ENCODE measurements at regions not wholly inside any gene's neighbourhood (a gene's known extent, or its start where the extent isn't known, plus 50 kb on each side); places are given as distances from the start of the nearest gene placed in this dataset.
"Not testable (repeated sequence)": the region's sequence is repeated elsewhere in the genome, so short reads cannot be mapped to it uniquely, and the experiment has no call there.

GRCh38 chr1:83479591-83480239 lies 519.2 kb downstream of the TTLL7 start:
- not testable (repeated sequence) for DNase-seq (ENCODE audit: low read depth in 1 of 2, low spot score in 1 of 2)

GRCh38 chr1:83478127-83478526 lies 520.8 kb downstream of the TTLL7 start:
- DNase-seq (ENCODE audit: low read depth in 1 of 2, low spot score in 1 of 2), result not testable (repeated sequence)

- not testable (repeated sequence) for DNase-seq (ENCODE audit: low read depth in 1 of 2, low spot score in 1 of 2)
Observed at GRCh38 chr1:83476518-83476917, 522.4 kb downstream of the TTLL7 start.

- not testable (repeated sequence) for DNase-seq (ENCODE audit: low read depth in 1 of 2, low spot score in 1 of 2)
Observed at GRCh38 chr1:83474946-83475345, 524.0 kb downstream of the TTLL7 start.

GRCh38 chr1:83473986-83474385 lies 524.9 kb downstream of the TTLL7 start:
- DNase-seq (ENCODE audit: low read depth in 1 of 2, low spot score in 1 of 2), result not testable (repeated sequence)

- DNase-seq (ENCODE audit: low read depth in 1 of 2, low spot score in 1 of 2), result not testable (repeated sequence)
Observed at GRCh38 chr1:83472066-83472465, 526.9 kb downstream of the TTLL7 start.

GRCh38 chr1:83471272-83471671 lies 527.7 kb downstream of the TTLL7 start:
- not testable (repeated sequence) for DNase-seq (ENCODE audit: low read depth in 1 of 2, low spot score in 1 of 2)

- not testable (repeated sequence) for DNase-seq (ENCODE audit: low read depth in 1 of 2, low spot score in 1 of 2)
Observed at GRCh38 chr1:83468336-83468735, 530.6 kb downstream of the TTLL7 start.

- not testable (repeated sequence) for DNase-seq (ENCODE audit: low read depth in 1 of 2, low spot score in 1 of 2)
Observed at GRCh38 chr1:83457735-83458248, 541.1 kb downstream of the TTLL7 start.

- not testable (repeated sequence) for DNase-seq (ENCODE audit: low read depth in 1 of 2, low spot score in 1 of 2)
Observed at GRCh38 chr1:83457281-83457680, 541.7 kb downstream of the TTLL7 start.

- not testable (repeated sequence) for DNase-seq (ENCODE audit: low read depth in 1 of 2, low spot score in 1 of 2)
Observed at GRCh38 chr1:83455753-83456152, 543.2 kb downstream of the TTLL7 start.

GRCh38 chr1:83445873-83446272 lies 553.1 kb downstream of the TTLL7 start:
- not testable (repeated sequence) for DNase-seq (ENCODE audit: low read depth in 1 of 2, low spot score in 1 of 2)

- not testable (repeated sequence) for DNase-seq (ENCODE audit: low read depth in 1 of 2, low spot score in 1 of 2)
Observed at GRCh38 chr1:83442412-83442811, 556.5 kb downstream of the TTLL7 start.

GRCh38 chr1:83440586-83440985 lies 558.3 kb downstream of the TTLL7 start:
- DNase-seq (ENCODE audit: low read depth in 1 of 2, low spot score in 1 of 2), result not testable (repeated sequence)

GRCh38 chr1:83440021-83440420 lies 558.9 kb downstream of the TTLL7 start:
- not testable (repeated sequence) for DNase-seq (ENCODE audit: low read depth in 1 of 2, low spot score in 1 of 2)

- DNase-seq (ENCODE audit: low read depth in 1 of 2, low spot score in 1 of 2), result not testable (repeated sequence)
Observed at GRCh38 chr1:83438316-83438715, 560.6 kb downstream of the TTLL7 start.

GRCh38 chr1:83435336-83435735 lies 563.6 kb downstream of the TTLL7 start:
- not testable (repeated sequence) for DNase-seq (ENCODE audit: low read depth in 1 of 2, low spot score in 1 of 2)

GRCh38 chr1:83427566-83427965 lies 571.4 kb downstream of the TTLL7 start:
- DNase-seq (ENCODE audit: low read depth in 1 of 2, low spot score in 1 of 2), result not testable (repeated sequence)

- DNase-seq (ENCODE audit: low read depth in 1 of 2, low spot score in 1 of 2), result not testable (repeated sequence)
Observed at GRCh38 chr1:83423382-83423781, 575.5 kb downstream of the TTLL7 start.

GRCh38 chr1:83418558-83418957 lies 580.4 kb downstream of the TTLL7 start:
- DNase-seq (ENCODE audit: low read depth in 1 of 2, low spot score in 1 of 2), result no peak

GRCh38 chr1:83413839-83414107 lies 585.2 kb downstream of the TTLL7 start:
- DNase-seq (ENCODE audit: low read depth in 1 of 2, low spot score in 1 of 2), result not testable (repeated sequence)

- DNase-seq (ENCODE audit: low read depth in 1 of 2, low spot score in 1 of 2), result not testable (repeated sequence)
Observed at GRCh38 chr1:83410746-83411413, 588.1 kb downstream of the TTLL7 start.

Data from activated CD4-positive, alpha-beta T cell treated with anti-CD3 and anti-CD28 coated beads, Interleukin-2, amount 50 U/mL, for 24 hours (primary cell).